Mesenchymal stem cell (in vitro differentiated cells and primary cell): ENCODE measurements at regions not wholly inside any gene's neighbourhood (a gene's known extent, or its start where the extent isn't known, plus 50 kb on each side); places are given as distances from the start of the nearest gene placed in this dataset.

Experiments
- DNase-seq: peaks from one replicate; pipeline ENCODE4 v3.0.0-alpha.2; 2013
- H2AFZ ChIP-seq: one replicate; pipeline ENCODE4 v1.6.1; 2013; ENCODE audit warnings: low read depth, mild to moderate bottlenecking, control low read depth, inconsistent platforms, low read length, moderate library complexity
- H2AK5ac ChIP-seq: 2 replicates; pipeline ENCODE4 v1.6.1; 2013; ENCODE audit warnings: low read length, moderate library complexity, mild to moderate bottlenecking, inconsistent platforms; ENCODE audit not compliant: severe bottlenecking
- H2BK120ac ChIP-seq: one replicate; pipeline ENCODE4 v1.6.1; 2013; ENCODE audit warnings: low read depth, mild to moderate bottlenecking, inconsistent platforms, low read length, moderate library complexity
- H2BK12ac ChIP-seq, 2 experiments: one replicate each; pipeline ENCODE4 v1.6.1; 2013; ENCODE audit warnings: inconsistent platforms in 2 of 2, low read length in 2 of 2, mild to moderate bottlenecking in 2 of 2, moderate library complexity in 2 of 2, control low read depth in 1 of 2
- H2BK15ac ChIP-seq: one replicate; pipeline ENCODE4 v1.6.1; 2013; ENCODE audit warnings: mild to moderate bottlenecking, low read depth, inconsistent platforms; ENCODE audit not compliant: poor library complexity, severe bottlenecking
- H2BK5ac ChIP-seq: 2 replicates; pipeline ENCODE4 v1.6.1; 2013; ENCODE audit warnings: low read depth, mild to moderate bottlenecking, low read length, control low read depth, inconsistent platforms; ENCODE audit not compliant: poor library complexity, severe bottlenecking
- H3K14ac ChIP-seq, 2 experiments: one replicate each; pipeline ENCODE4 v1.6.1; 2013; ENCODE audit warnings: inconsistent platforms in 2 of 2, low read length in 2 of 2, control low read depth in 1 of 2, mild to moderate bottlenecking in 1 of 2, moderate library complexity in 1 of 2
- H3K18ac ChIP-seq, 2 experiments: one replicate each; pipeline ENCODE4 v1.6.1; 2013; ENCODE audit warnings: inconsistent platforms in 2 of 2, low read length in 2 of 2, control low read depth in 1 of 2, low read depth in 1 of 2, mild to moderate bottlenecking in 1 of 2
- H3K23ac ChIP-seq, 2 experiments: one replicate each; pipeline ENCODE4 v1.6.1; 2013; ENCODE audit warnings: inconsistent platforms in 2 of 2, low read length in 2 of 2, mild to moderate bottlenecking in 2 of 2, moderate library complexity in 2 of 2, control low read depth in 1 of 2
- H3K27ac ChIP-seq: 2 replicates; pipeline ENCODE4 v1.5.1; 2013; ENCODE audit warnings: mild to moderate bottlenecking, moderate library complexity, low read length, control low read depth, inconsistent platforms; ENCODE audit not compliant: poor library complexity, severe bottlenecking
- H3K27me3 ChIP-seq, 2 experiments: 2 replicates each; pipeline versions ENCODE4 v1.6.1 to v1.7.0; 2013; ENCODE audit warnings: low read length in 2 of 2, mild to moderate bottlenecking in 2 of 2, moderate library complexity in 2 of 2, control low read depth in 1 of 2, inconsistent platforms in 1 of 2; ENCODE audit not compliant: control insufficient read depth in 1 of 2, insufficient read depth in 1 of 2
- H3K36me3 ChIP-seq, 2 experiments: 2 replicates each; pipeline versions ENCODE4 v1.6.1 to v1.7.0; 2013; ENCODE audit warnings: low read length in 2 of 2, control low read depth in 1 of 2, inconsistent platforms in 1 of 2, low read depth in 1 of 2, mild to moderate bottlenecking in 1 of 2; ENCODE audit not compliant: insufficient read depth in 2 of 2, control insufficient read depth in 1 of 2
- H3K4ac ChIP-seq, 2 experiments: one replicate each; pipeline ENCODE4 v1.6.1; 2013; ENCODE audit warnings: inconsistent platforms in 2 of 2, low read length in 2 of 2, mild to moderate bottlenecking in 2 of 2, moderate library complexity in 2 of 2, control low read depth in 1 of 2, low read depth in 1 of 2
- H3K4me1 ChIP-seq: 2 replicates; pipeline ENCODE4 v1.6.1; 2013; ENCODE audit warnings: low read depth, low read length, control low read depth; ENCODE audit not compliant: control insufficient read depth, insufficient read depth
- H3K4me2 ChIP-seq: 2 replicates; pipeline ENCODE4 v1.6.1; 2013; ENCODE audit warnings: low read length, mild to moderate bottlenecking, inconsistent platforms; ENCODE audit not compliant: poor library complexity, severe bottlenecking
- H3K4me3 ChIP-seq, 2 experiments: 2 replicates each; pipeline versions ENCODE4 v1.5.1 to v1.7.0; 2013; ENCODE audit warnings: low read length in 2 of 2, mild to moderate bottlenecking in 2 of 2, control low read depth in 1 of 2, low read depth in 1 of 2; ENCODE audit not compliant: insufficient read depth in 1 of 2
- H3K79me1 ChIP-seq: replicated peaks from 2 replicates; pipeline ENCODE4 v1.6.1; 2013; ENCODE audit warnings: mild to moderate bottlenecking, control low read depth, low read length, inconsistent platforms; ENCODE audit not compliant: poor library complexity, severe bottlenecking
- H3K9ac ChIP-seq: 2 replicates; pipeline ENCODE4 v1.7.0; 2013; ENCODE audit warnings: mild to moderate bottlenecking, low read length, moderate library complexity
- H3K9me3 ChIP-seq: 2 replicates; pipeline ENCODE4 v1.7.0; 2013; ENCODE audit warnings: mild to moderate bottlenecking, low read length; ENCODE audit not compliant: control insufficient read depth
- H4K8ac ChIP-seq: one replicate; pipeline ENCODE4 v1.6.1; 2013; ENCODE audit warnings: inconsistent platforms, mild to moderate bottlenecking, low read length, moderate library complexity
- H4K91ac ChIP-seq: one replicate; pipeline ENCODE4 v1.6.1; 2013; ENCODE audit warnings: mild to moderate bottlenecking, low read length, inconsistent platforms
- WGBS: methylation state at CpG from one replicate; pipeline ENCODE4 v1.1.7; 2013; ENCODE audit warnings: mixed read lengths; 5-methylcytosine and 5-hydroxymethylcytosine counted together

GRCh38 chr3:21132896-21133295, 618.1 kb downstream of the ZNF385D start:
- Histone ChIP-seq H3K4me1 (no peaks in the 10 kb centered on the region), H2BK12ac (no peak overlapping the region), H2AFZ (no peak overlapping the region), H3K23ac (no peak overlapping the region), H2BK5ac (no peak overlapping the region), H3K14ac (no peak overlapping the region), H2BK120ac (no peak overlapping the region), H2AK5ac (no peak overlapping the region), H3K36me3 (no peaks in the 10 kb centered on the region), H3K27ac (no peak overlapping the region), H3K27me3 (no peaks in the 10 kb centered on the region), H2BK15ac (no peak overlapping the region), H4K8ac (no peak overlapping the region), H3K4me2 (no peak overlapping the region), H3K18ac (no peak overlapping the region), H4K91ac (no peak overlapping the region), H3K9ac (no peak overlapping the region), H3K9me3 (no peaks in the 10 kb centered on the region), H3K4me3 (no peak overlapping the region), H3K79me1 (no peaks in the 10 kb centered on the region), H3K4ac (no peak overlapping the region)
- no peak for DNase-seq

- Histone ChIP-seq H3K27me3 (no peaks in the 10 kb centered on the region), H3K4ac (no peak overlapping the region), H4K91ac (no peak overlapping the region), H2BK12ac (no peak overlapping the region), H3K23ac (no peak overlapping the region), H3K4me2 (no peak overlapping the region), H3K4me3 (no peak overlapping the region), H2BK5ac (no peak overlapping the region), H4K8ac (no peak overlapping the region), H3K79me1 (no peaks in the 10 kb centered on the region), H2AK5ac (no peak overlapping the region), H2AFZ (no peak overlapping the region), H3K9me3 (peaks cover 3% of the 10 kb centered on the region), H2BK15ac (no peak overlapping the region), H3K27ac (no peak overlapping the region), H3K18ac (no peak overlapping the region), H3K4me1 (no peaks in the 10 kb centered on the region), H3K14ac (no peak overlapping the region), H2BK120ac (no peak overlapping the region), H3K9ac (no peak overlapping the region), H3K36me3 (no peaks in the 10 kb centered on the region)
- no peak for DNase-seq
- WGBS, result 83% methylated on average over 1 of the region's 2 CpGs
These were observed 630.2 kb downstream of the ZNF385D start for GRCh38 chr3:21120826-21121225.

GRCh38 chr3:21117370-21117769, 633.6 kb downstream of the ZNF385D start:
- H3K27me3 ChIP-seq, result no peaks in the 10 kb centered on the region
- 100% methylated on average over 1 of the region's 1 CpG for WGBS

GRCh38 chr3:21109056-21109455, 642.0 kb downstream of the ZNF385D start:
- Histone ChIP-seq H3K79me1 (no peaks in the 10 kb centered on the region), H3K4ac (no peak overlapping the region), H3K4me1 (no peaks in the 10 kb centered on the region), H3K23ac (no peak overlapping the region), H3K36me3 (no peaks in the 10 kb centered on the region), H2AFZ (no peak overlapping the region), H2BK15ac (no peak overlapping the region), H4K8ac (no peak overlapping the region), H3K9ac (no peak overlapping the region), H4K91ac (no peak overlapping the region), H3K27ac (no peak overlapping the region), H2AK5ac (no peak overlapping the region), H2BK12ac (no peak overlapping the region), H2BK5ac (no peak overlapping the region), H3K9me3 (peaks cover 9% of the 10 kb centered on the region), H3K18ac (no peak overlapping the region), H3K4me2 (no peak overlapping the region), H2BK120ac (no peak overlapping the region), H3K4me3 (no peak overlapping the region), H3K27me3 (no peaks in the 10 kb centered on the region), H3K14ac (no peak overlapping the region)
- DNase-seq, result no peak
- WGBS, result 64% methylated on average over 3 of the region's 3 CpGs

More at GRCh38 chr3:21117370-21117769, 633.6 kb downstream of the ZNF385D start:
- H3K4me1 ChIP-seq, result no peaks in the 10 kb centered on the region
- no peak overlapping the region for H2BK15ac ChIP-seq
- DNase-seq, result no peak
- peaks cover 11% of the 10 kb centered on the region for H3K9me3 ChIP-seq
- H2BK5ac ChIP-seq, result no peak overlapping the region
- no peak overlapping the region for H3K23ac ChIP-seq
- H2BK12ac ChIP-seq, result no peak overlapping the region
- no peak overlapping the region for H3K4me2 ChIP-seq
- no peak overlapping the region for H3K18ac ChIP-seq
- no peaks in the 10 kb centered on the region for H3K79me1 ChIP-seq
- H2BK120ac ChIP-seq, result no peak overlapping the region
- H4K8ac ChIP-seq, result no peak overlapping the region
- H4K91ac ChIP-seq, result no peak overlapping the region
- no peak overlapping the region for H3K9ac ChIP-seq
- H3K36me3 ChIP-seq, result no peaks in the 10 kb centered on the region
- no peak overlapping the region for H2AFZ ChIP-seq
- no peak overlapping the region for H2AK5ac ChIP-seq
- H3K14ac ChIP-seq, result no peak overlapping the region
- no peak overlapping the region for H3K4me3 ChIP-seq
- no peak overlapping the region for H3K4ac ChIP-seq
- H3K27ac ChIP-seq, result no peak overlapping the region
